Mammary epithelial cell (primary cell): ENCODE measurements at regions not wholly inside any gene's neighbourhood (a gene's known extent, or its start where the extent isn't known, plus 50 kb on each side); places are given as distances from the start of the nearest gene placed in this dataset.

ENCODE experiments used
- EZH2 ChIP-seq: IDR thresholded peaks from 2 replicates; pipeline ENCODE4 v1.6.1; 2012; ENCODE audit warnings: low read length, inconsistent platforms, borderline replicate concordance
- TF ChIP-seq, protein P1 (sequence below), 2 donors: IDR thresholded peaks in 1 of 2; conservative IDR thresholded peaks in 1 of 2; 2 replicates each; pipeline ENCODE4 v1.5.1; 2011 to 2012; ENCODE audit warnings: inconsistent platforms in 2 of 2, low read length in 2 of 2, mild to moderate bottlenecking in 2 of 2, control low read depth in 1 of 2, low read depth in 1 of 2; ENCODE audit not compliant: insufficient read depth in 1 of 2; ENCODE audit errors: extremely low read depth in 1 of 2

GRCh38 chr22:27477171-27477570, 324.4 kb downstream of the MN1 start:
- TF ChIP-seq, protein P1, sequence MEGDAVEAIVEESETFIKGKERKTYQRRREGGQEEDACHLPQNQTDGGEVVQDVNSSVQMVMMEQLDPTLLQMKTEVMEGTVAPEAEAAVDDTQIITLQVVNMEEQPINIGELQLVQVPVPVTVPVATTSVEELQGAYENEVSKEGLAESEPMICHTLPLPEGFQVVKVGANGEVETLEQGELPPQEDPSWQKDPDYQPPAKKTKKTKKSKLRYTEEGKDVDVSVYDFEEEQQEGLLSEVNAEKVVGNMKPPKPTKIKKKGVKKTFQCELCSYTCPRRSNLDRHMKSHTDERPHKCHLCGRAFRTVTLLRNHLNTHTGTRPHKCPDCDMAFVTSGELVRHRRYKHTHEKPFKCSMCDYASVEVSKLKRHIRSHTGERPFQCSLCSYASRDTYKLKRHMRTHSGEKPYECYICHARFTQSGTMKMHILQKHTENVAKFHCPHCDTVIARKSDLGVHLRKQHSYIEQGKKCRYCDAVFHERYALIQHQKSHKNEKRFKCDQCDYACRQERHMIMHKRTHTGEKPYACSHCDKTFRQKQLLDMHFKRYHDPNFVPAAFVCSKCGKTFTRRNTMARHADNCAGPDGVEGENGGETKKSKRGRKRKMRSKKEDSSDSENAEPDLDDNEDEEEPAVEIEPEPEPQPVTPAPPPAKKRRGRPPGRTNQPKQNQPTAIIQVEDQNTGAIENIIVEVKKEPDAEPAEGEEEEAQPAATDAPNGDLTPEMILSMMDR (conservative IDR thresholded peaks at IDR 0.05 in 1 of 2, IDR thresholded peaks at IDR 0.05 in 1 of 2; ENCODE audit: extremely low read depth in 1 of 2, insufficient read depth in 1 of 2, low read depth in 1 of 2, low read length in 2 of 2): no peak
- no peak for TF ChIP-seq EZH2
